ENCODE measurements at regions not wholly inside any gene's neighbourhood (a gene's known extent, or its start where the extent isn't known, plus 50 kb on each side); places are given as distances from the start of the nearest gene placed in this dataset.

- ATAC-seq = no peak
- Histone ChIP-seq H3K9me3 (peaks cover 0 to 12% (median 0%) of the 10 kb centered on the region in 3 donors), H3K4me1 (no peaks in the 10 kb centered on the region), H3K27me3 (no peaks in the 10 kb centered on the region), H3K36me3 (replicated peaks in 1 of 2; ENCODE audit: insufficient read depth in 1 of 2, low read depth in 2 of 2) (no peaks in the 10 kb centered on the region), H3K27ac (no peak overlapping the region), H3K4me3 (no peak overlapping the region)
- WGBS, 2 donors = 61% methylated on average over 8 of the region's 8 CpGs
- DNase-seq = no peak
- intact Hi-C loops (cut with DNase I) = no loop called here
- TF ChIP-seq CTCF (IDR thresholded peaks at IDR 0.05) (no peak), POLR2A (IDR thresholded peaks at IDR 0.05) (no peak)
These were observed 230.0 kb upstream of the SULF2 start for GRCh38 chr20:48015141-48015910.

GRCh38 chr20:48012401-48012974 is 227.2 kb upstream of the SULF2 start:
- Histone ChIP-seq H3K9me3 (peaks cover 0 to 12% (median 0%) of the 10 kb centered on the region in 3 donors), H3K4me1 (no peaks in the 10 kb centered on the region), H3K27ac (no peak overlapping the region), H3K4me3 (no peak overlapping the region), H3K27me3 (no peaks in the 10 kb centered on the region), H3K36me3 (replicated peaks in 1 of 2; ENCODE audit: insufficient read depth in 1 of 2, low read depth in 2 of 2) (no peaks in the 10 kb centered on the region)
- intact Hi-C loops (cut with DNase I) = no loop called here
- ATAC-seq (no peak), DNase-seq (no peak)
- WGBS, 2 donors = 24 to 32% methylated on average over 2 of the region's 2 CpGs
- no peak for TF ChIP-seq CTCF (IDR thresholded peaks at IDR 0.05)
- TF ChIP-seq POLR2A (IDR thresholded peaks at IDR 0.05) = no peak

- DNase-seq (no peak), ATAC-seq (no peak)
- 62 to 85% methylated on average over 2 of the region's 2 CpGs for WGBS, 2 donors
- Histone ChIP-seq H3K9me3 (peaks cover 0 to 12% (median 0%) of the 10 kb centered on the region in 3 donors), H3K36me3 (replicated peaks in 1 of 2; ENCODE audit: insufficient read depth in 1 of 2, low read depth in 2 of 2) (no peaks in the 10 kb centered on the region), H3K27ac (no peak overlapping the region), H3K4me3 (no peak overlapping the region), H3K27me3 (no peaks in the 10 kb centered on the region), H3K4me1 (no peaks in the 10 kb centered on the region)
- intact Hi-C loops (cut with DNase I) = no loop called here
- no peak for TF ChIP-seq CTCF (IDR thresholded peaks at IDR 0.05)
- TF ChIP-seq POLR2A (IDR thresholded peaks at IDR 0.05) = no peak
These were observed 225.7 kb upstream of the SULF2 start for GRCh38 chr20:48011025-48011424.

GRCh38 chr20:48010623-48011022 is 225.3 kb upstream of the SULF2 start:
- TF ChIP-seq POLR2A (IDR thresholded peaks at IDR 0.05) = no peak
- TF ChIP-seq CTCF (IDR thresholded peaks at IDR 0.05) = no peak
- Histone ChIP-seq H3K27me3 (no peaks in the 10 kb centered on the region), H3K27ac (no peak overlapping the region), H3K36me3 (replicated peaks in 1 of 2; ENCODE audit: insufficient read depth in 1 of 2, low read depth in 2 of 2) (no peaks in the 10 kb centered on the region), H3K4me3 (no peak overlapping the region), H3K9me3 (peaks cover 0 to 12% (median 0%) of the 10 kb centered on the region in 3 donors), H3K4me1 (no peaks in the 10 kb centered on the region)
- 65 to 70% methylated on average over 3 of the region's 3 CpGs for WGBS, 2 donors
- intact Hi-C loops (cut with DNase I) = no loop called here
- ATAC-seq (no peak), DNase-seq (no peak)

Measured in body of pancreas (tissue), 4 donors.